DMS114 treated with DMSO at 0.1 percent for 48 hours (cell line): ENCODE measurements at regions not wholly inside any gene's neighbourhood (a gene's known extent, or its start where the extent isn't known, plus 50 kb on each side); places are given as distances from the start of the nearest gene placed in this dataset.
A peak's percentile ranks its signal among the peaks of the same experiment; 100 is the strongest.

ENCODE experiments used
- DNase-seq: peaks from one replicate; lab custom pipeline; 2025; ENCODE audit not compliant: unreplicated experiment; lab: John Stamatoyannopoulos, UW

DNA sequence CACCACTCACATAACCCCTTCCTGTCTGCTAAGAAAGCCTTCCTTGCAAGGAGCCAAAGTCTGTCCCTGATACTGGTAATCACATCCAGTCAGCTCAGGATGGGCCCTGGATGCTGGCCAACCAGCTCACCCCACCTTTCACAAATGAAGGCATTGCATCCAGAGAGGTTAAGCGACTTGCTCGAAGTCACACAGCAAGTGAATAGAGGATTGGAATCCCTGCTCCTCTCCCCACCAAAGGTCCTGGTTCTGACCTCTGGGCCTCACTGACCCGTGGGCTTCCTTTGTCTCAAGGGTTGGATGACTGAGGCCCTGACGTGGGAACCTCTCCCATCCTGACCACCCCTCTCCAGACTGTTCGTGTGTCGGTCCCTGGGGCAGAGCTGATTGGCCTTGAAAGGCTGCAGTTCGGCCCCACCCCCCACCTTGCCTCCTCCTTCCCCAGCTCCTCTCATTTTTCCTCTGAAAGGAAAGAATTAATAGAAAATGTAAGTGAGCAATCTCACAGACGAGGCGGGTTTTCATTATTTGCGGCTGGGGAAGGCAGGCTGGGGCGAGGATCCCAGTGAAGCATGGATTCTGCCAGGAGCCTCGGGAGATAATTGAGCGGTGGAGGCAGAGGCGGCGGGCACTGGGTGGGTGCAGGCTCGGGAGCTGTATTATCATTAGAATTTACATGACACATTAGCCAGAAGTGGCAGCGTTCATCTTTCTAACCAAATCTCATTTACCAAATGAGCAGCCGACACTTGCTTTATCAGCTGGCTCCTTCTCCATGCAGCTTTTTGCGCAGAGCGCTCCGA lies 101.5 kb upstream of the CSF3R start:
- DNase-seq: no peak

DNA sequence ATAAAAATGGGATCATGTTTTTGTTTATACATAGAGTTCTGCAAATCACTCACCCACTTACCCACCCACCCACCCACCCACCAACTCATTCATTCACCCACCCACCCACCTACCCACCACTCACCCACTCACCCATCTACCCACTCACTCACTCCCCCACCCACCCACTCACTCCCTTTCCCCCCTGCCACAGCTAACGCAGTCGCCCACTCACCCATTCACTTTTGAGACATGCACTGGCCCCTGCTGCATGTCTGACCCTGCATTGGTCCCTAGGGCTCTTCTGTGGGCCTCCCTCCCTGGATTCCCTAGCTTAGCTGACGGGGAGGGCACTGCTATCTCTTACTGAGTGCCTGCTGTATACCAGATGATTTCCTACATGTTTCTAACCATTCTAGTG lies 100.4 kb upstream of the CSF3R start:
- DNase-seq: no peak

- no peak for DNase-seq
These were observed 99.5 kb upstream of the CSF3R start for GRCh38 chr1:36582066-36582755.

GRCh38 chr1:36580524-36580923 lies 97.8 kb upstream of the CSF3R start:
- no peak for DNase-seq

- DNase-seq: no peak
These were observed 96.3 kb upstream of the CSF3R start for GRCh38 chr1:36579039-36579438.

DNA sequence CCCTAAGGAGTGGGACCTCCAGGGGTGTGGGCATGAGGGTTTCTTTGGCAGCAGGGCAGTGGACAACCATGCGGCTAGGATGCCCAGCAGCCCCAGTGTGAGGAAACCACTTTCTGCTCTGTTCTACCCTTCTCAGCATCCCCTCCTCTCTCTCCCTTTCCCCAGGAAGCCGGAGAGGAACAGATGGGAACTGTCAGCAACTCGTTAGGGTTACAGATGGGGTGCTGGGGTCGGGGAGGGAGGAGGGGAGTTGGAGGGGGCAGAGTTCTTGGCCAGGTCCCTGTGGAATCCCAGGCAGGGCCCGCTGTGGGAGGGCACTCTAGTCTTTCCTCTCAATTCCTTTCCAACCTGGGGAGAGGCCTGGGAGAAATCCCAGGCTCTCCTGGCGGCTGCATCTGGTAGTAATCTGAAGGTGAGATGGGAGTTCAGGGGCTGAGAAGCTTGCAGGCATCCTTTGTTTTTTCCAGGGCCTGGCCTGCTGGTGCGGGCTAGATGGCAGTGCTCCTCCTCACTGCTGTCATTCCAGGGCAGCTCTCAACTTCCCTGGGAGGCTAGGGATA lies 93.9 kb upstream of the CSF3R start:
- DNase-seq: no peak

DNA sequence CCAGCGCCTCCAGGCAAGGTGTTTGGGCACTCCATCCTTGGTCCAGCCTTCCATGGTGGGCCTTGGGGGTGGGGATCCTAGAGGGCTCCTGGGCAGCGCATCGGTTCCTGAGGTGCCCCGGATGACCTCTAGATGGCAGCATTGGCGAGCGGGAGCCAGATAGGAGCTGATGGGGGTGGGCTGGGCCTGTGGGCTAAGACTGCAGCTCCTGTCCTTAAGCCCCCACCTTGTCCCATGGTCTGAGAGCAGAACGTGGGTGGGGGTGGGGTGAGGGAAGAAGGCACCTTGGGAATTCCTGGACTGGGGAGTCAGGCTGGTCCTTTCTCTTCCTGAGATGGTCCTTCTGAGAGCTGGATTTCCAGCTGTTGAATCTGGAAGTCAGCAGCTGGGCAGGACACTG lies 93.4 kb upstream of the CSF3R start:
- peak; percentile 49 for DNase-seq

GRCh38 chr1:36573445-36573844 lies 90.7 kb upstream of the CSF3R start:
- DNase-seq: no peak

DNA sequence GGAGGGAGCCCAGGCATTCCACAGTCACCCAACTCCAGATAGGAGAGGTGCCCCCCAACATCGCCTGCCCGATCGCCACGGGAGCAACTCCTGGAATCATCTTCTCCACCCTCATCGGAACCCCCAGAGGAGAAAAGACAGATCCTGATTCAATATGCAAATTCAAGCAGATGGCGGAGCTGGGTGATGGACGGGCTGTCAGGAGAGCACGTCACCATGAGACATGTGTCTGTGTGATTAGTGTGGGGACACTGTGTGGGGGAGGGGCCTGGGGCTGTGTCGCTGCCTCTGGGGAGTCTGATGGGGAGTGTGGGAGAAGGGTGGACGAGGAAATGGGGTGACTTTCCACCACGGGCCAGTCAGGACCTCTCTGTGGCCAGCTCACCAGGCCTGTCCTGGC lies 90.2 kb upstream of the CSF3R start:
- no peak for DNase-seq

DNA sequence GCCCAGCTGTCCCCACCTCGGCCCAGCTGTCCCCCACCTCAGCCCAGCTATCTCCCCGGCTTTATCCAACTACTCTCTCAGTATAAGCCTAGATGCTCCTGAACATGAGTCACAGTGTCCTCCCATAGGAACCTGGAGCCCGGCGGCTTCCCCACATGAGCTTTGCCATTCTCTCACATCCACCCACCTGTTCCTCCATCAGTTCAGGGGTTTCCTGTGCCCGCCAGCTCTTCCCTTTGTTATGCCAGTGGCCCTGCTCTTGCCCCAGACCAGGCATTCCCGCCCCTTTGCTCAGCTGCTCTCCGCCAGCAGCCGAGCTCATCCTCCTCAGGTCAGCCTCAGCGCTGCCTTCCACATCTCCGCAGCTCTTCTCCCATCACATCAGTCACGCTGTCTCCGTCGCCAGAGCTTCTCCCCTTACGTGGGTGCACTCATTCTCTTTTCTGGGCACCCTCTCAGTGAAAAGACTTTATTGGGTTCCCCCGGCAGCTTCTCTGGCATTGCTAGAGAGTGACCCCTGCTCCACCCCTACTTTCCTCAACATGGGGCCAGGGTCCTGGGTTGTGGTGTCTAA lies 89.5 kb upstream of the CSF3R start:
- no peak for DNase-seq

DNA sequence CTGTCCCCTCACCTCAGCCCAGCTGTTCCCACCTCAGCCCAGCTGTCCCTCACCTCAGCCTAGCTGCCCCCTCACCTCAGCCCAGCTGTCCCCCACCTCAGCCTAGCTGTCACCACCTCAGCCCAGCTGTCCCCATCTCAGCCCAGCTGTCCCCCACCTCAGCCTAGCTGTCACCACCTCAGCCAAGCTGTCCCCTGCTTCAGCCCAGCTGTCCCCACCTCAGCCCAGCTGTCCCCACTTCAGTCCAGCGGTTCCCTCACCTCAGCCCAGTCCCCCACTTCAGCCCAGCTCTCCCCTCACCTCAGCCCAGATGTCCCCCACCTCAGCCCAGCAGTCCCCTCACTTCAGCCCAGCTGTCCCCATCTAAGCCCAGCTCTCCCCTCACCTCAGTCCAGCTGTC lies 88.4 kb upstream of the CSF3R start:
- DNase-seq: no peak

GRCh38 chr1:36570478-36571060 lies 87.9 kb upstream of the CSF3R start:
- no peak for DNase-seq

GRCh38 chr1:36570006-36570405 lies 87.3 kb upstream of the CSF3R start:
- no peak for DNase-seq

DNA sequence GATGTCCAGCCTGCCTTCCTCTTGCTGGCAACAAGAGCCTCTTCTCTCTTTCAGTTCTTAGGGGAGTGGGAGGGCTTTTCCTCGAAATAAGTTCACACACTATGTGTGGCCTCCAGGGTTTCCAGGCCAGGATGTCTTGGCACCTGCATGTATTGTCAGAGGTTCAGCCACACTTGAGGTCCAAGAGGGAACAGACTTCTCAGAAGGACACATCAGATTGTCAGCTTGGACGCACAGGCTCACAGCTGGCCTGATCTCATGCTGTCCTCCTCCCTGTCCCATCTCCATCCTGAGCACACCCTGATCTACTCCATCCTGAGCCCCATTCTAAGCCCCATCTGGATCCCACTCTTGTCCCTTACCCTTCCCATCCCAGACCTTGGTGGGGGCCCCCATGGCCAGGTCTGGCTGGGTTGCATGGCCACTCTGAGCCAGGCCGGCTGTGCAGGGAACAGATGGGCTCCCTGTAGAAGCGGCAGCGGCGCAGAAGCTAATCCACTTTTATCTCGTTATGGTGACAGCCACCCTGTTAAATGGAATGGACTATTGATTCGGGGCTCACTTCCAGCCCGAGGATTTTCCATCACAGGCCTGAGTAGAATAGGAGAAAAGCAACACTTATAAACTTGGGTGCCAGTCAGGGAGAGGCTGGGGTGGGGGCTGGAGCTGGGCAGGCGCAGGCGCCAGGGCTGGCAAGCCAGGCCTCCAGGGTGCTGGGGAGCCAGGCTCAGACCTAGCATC lies 85.1 kb upstream of the CSF3R start:
- DNase-seq: no peak

DNA sequence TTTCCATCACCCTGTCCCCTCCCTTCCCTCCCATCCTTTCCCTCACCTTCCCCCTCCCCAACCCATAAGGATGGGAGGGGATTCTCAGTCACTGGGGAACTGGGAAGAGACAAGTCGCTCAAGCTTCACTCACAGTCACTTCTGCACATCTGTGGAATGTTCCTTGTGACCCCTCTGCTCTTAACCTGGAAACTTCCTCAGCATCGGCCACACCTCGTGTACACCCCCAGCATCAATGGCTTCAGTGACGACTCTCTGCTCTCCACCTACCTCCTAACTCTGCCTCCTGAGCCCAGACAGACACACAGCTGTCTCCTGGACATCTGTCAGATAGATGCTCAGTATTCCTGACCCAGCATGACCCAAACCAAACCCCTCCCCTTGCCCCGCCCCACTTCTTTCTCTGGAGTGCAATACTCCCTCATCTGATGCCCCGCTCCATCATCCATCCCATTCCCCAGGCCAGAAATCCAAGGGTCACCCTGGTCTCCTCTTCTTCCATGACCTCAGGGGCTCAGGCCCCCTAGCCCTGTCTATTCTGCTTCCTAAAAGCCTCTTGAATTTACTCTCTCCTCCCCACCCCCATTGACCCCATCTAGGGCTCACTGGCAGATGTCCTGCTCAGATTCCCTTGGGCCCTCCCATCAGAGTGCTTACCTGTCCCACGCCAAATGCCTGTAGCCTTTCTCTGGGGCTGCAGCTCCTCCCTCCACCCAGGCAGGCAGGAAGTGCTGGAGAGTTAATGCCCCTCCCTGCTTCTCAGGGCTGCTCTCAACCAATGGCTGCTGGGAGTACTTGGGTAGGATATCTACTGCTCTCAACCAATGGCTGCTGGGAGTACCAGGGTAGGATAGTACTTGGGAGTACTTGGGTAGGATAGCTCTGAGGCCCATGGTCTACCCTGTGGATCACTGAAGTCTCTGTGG lies 83.1 kb upstream of the CSF3R start:
- DNase-seq: no peak

GRCh38 chr1:36562181-36562685 lies 79.5 kb upstream of the CSF3R start:
- DNase-seq: no peak

- no peak for DNase-seq
These were observed 78.6 kb upstream of the CSF3R start for GRCh38 chr1:36561361-36561724.

- no peak for DNase-seq
These were observed 78.1 kb upstream of the CSF3R start for GRCh38 chr1:36560621-36561360.

GRCh38 chr1:36560177-36560576 lies 77.5 kb upstream of the CSF3R start:
- DNase-seq: no peak
